ENCODE measurements at regions not wholly inside any gene's neighbourhood (a gene's known extent, or its start where the extent isn't known, plus 50 kb on each side); places are given as distances from the start of the nearest gene placed in this dataset.

DNA sequence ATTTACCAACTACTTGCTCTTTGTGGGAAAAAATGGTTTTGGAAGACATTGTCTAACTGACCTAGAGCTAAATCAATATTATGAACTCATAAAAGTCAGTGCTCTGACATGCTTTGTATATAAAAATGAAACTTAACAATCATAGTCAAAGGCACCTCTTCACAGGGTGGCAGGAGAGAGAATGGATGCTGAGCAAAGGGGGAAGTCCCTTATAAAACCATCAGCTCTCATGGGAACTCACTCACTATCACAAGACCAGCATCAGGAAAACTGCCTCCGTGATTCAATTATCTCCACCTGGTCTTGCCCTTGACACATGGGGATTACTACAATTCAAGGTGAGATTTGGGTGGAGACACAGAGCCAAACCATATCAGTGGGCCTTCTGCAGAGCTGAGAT is 417.6 kb upstream of the AUTS2 start:
- TF ChIP-seq, protein P1, sequence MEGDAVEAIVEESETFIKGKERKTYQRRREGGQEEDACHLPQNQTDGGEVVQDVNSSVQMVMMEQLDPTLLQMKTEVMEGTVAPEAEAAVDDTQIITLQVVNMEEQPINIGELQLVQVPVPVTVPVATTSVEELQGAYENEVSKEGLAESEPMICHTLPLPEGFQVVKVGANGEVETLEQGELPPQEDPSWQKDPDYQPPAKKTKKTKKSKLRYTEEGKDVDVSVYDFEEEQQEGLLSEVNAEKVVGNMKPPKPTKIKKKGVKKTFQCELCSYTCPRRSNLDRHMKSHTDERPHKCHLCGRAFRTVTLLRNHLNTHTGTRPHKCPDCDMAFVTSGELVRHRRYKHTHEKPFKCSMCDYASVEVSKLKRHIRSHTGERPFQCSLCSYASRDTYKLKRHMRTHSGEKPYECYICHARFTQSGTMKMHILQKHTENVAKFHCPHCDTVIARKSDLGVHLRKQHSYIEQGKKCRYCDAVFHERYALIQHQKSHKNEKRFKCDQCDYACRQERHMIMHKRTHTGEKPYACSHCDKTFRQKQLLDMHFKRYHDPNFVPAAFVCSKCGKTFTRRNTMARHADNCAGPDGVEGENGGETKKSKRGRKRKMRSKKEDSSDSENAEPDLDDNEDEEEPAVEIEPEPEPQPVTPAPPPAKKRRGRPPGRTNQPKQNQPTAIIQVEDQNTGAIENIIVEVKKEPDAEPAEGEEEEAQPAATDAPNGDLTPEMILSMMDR (IDR thresholded peaks at IDR 0.05; ENCODE audit: insufficient read depth, low read depth, low read length), result no peak
- no peak for TF ChIP-seq EZH2 (IDR thresholded peaks at IDR 0.05; ENCODE audit: insufficient read depth, low read length)

All from astrocyte (in vitro differentiated cells and primary cell).